ENCODE measurements at regions not wholly inside any gene's neighbourhood (a gene's known extent, or its start where the extent isn't known, plus 50 kb on each side); places are given as distances from the start of the nearest gene placed in this dataset.

- TF ChIP-seq POLR2A (IDR thresholded peaks at IDR 0.05; ENCODE audit: low read depth, low read length) (no peak), PAX5 (IDR thresholded peaks at IDR 0.05; ENCODE audit: insufficient read depth, low read length, severe bottlenecking) (no peak)
These were observed 390.7 kb downstream of the METTL4 start for GRCh38 chr18:2180586-2180985.

All from GM12891 (cell line).